HL-60/S4 (cell line): ENCODE measurements at regions not wholly inside any gene's neighbourhood (a gene's known extent, or its start where the extent isn't known, plus 50 kb on each side); places are given as distances from the start of the nearest gene placed in this dataset.
"Not testable (repeated sequence)": the region's sequence is repeated elsewhere in the genome, so short reads cannot be mapped to it uniquely, and the experiment has no call there.

Source experiments
- in situ Hi-C: fragments of 300-500 bp; cut with MboI; formaldehyde crosslinking; loops from 2 replicates; pipeline ENCODE4 v1.14.3; 2022; ENCODE audit warnings: low sequenced_read_pairs

DNA sequence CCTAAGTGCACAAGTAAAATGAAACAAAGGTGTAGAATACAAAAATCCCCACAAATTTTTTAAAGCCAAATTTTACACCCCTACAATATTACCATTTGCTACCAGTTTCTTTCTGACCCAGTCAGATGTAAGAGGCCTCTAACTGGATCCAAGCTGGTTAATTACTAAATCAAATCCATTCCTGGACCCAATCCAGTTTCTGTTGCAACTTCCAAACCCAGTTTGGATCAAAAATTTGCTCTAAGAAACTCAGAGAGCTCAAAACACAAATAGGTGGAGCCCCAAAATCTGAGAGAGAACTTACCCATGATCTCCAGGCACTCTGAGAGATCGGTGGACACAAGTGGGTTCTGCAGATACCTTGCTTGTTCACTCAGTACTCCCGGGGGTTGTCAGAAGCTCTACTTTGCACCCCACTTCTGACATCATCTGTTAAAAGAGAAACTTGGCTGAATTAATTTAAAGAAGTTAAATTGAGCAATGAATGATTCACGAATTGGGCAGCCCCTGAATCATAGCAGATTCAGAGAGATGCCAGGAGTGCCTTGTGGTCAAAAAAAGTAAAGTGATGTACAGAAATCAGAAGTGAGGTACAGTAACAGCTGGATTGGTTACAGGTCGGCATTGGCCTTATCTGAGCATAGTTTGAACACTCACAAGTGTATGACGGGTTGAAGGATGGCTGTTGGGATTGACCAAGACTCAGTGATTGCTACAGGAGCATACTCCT lies 448.0 kb downstream of the KCNT2 start:
- in situ Hi-C loops, result loop anchor here (25.0 kb wide), 1 partner anchor 502 kb away; the partner anchor contains the start of gene CFH

DNA sequence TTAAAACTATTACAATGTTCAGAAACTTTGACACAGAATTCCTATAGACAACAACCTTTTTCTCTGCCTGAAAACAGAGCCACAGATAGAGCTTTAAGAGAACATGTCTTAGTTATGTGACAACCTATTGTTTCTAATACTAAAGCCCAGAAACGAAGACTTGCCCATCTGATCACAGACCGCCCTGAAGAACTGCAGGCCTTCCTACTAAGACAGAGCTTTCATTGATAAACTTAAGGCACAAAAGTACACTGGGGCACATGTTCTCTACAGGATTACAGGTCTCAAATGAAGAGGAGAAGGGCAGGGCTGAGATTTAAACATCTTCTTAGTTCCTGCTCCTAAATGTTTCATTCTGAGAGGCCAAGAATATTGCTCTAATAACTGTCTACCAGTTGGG lies 452.7 kb downstream of the KCNT2 start:
- in situ Hi-C loops, result loop anchor here (25.0 kb wide), 1 partner anchor 507 kb away; the partner anchor contains the start of gene CFH

DNA sequence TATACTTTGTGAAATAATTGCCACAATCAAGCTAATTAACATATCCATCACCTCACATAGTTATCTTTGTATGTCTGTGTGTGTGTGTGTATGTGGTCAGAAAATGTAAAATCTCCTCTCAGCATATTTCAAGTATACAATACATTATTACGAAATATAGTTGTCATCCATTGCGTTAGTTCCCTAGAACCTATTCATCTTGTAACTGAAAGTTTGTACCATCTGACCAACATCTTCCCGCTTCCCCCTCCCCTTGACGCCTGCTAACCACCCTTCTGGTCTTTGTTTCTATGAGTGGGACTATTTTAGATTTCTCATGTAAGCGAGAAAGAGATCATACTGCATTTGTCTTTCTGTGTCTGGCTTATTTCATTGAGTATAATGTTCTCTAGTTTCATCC lies 455.3 kb downstream of the KCNT2 start:
- in situ Hi-C loops, result loop anchor here (25.0 kb wide), 1 partner anchor 509 kb away; the partner anchor contains the start of gene CFH

DNA sequence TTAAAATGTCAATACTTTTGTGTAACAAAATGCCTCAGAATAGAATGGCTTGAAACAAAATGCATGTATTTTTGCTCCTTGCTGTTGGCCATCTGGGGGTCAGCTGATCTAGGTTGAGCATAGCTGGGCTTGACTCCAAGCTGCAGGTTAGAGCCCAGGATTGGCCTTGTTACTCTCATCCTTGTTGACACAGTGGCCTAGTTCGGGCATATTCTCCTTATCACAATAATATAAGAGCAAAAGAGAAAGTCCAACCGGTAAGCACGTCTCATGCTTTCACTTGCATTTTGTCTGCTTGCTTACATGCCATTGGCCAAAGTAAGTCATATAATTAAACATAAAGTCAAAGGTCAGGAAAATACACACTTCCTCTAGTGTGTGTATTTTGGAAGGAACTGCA lies 456.2 kb downstream of the KCNT2 start:
- in situ Hi-C loops, result loop anchor here (25.0 kb wide), 1 partner anchor 510 kb away; the partner anchor contains the start of gene CFH

DNA sequence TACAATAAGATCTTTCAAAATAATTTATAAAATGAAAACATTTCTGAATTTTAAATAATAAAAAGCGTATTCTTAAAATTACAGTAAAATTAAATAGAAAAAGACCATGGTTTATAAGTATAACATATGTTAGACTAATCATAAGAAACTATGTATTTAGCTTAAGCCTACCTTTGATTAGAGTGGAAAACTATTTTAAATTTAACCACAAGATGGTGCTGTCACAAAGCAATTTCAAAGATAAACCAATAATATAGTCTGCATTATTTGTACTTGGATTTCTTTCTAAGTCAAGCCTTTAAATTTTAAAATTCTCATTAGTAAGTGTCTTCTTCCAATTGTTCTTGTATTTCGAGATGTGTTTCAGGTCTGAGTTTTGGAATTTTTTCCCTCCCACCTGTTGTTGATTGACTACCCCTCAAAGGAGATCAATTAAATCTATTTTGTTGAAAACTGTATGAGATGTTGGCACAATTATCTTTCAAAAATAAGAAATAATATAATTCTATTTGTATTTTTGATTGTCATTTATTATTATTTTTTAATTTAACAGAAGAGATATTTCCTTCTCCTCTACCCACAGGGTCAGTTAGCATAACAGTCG lies 459.8 kb downstream of the KCNT2 start:
- in situ Hi-C loops, result no loop called here

DNA sequence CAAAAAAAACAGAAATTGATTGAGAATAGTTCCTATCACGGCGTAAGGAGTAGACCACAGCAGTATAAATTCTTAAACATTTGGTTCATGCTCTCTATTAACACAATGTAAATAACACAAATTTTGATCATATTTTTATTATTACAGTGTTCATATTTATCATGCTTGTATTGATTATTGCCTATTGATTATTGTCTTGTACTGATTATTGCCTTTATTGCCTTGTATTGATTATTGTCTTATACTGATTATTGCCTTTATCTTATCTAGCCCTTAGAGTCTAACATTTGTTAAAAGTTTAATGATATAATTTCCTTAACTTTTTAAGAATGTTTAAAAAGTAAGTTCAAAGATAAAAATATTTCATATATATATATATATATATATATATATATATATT lies 460.7 kb downstream of the KCNT2 start:
- in situ Hi-C loops, result no loop called here

DNA sequence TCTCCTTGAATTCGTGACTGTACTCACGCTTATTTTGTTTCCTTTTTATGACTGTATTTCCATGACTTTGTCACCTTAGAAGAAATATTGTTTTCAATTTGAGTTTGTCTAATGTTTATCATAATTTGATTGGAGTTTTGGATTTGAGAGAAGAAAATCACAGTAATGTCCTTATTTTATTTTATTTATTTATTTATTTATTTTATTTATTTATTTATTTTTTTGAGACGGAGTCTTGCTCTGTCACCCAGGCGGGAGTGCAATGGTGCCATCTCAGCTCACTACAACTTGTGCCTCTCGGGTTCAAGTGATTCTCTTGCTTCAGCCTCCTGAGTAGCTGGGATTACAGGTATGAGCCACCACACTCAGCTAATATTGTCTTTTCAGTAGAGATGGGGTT lies 463.1 kb downstream of the KCNT2 start:
- in situ Hi-C loops, result not testable (repeated sequence)

DNA sequence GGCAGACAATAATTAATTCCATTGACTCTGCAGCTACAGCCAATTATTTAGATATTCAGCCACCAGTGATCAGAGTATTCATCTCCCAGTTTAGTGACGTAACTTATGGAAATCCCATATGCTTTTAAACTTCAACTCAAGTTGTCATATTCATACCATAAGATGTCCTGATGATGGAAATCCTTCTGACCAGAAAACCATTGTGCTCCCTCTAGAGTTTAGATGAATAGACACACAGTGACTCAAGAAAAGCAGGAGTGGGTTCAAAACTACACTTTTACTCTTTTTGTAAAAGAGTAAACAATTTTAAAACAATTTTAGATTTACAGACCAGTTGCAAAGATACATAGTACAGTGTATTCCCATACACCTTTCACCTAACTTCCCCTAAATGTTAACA lies 463.7 kb downstream of the KCNT2 start:
- in situ Hi-C loops, result no loop called here

DNA sequence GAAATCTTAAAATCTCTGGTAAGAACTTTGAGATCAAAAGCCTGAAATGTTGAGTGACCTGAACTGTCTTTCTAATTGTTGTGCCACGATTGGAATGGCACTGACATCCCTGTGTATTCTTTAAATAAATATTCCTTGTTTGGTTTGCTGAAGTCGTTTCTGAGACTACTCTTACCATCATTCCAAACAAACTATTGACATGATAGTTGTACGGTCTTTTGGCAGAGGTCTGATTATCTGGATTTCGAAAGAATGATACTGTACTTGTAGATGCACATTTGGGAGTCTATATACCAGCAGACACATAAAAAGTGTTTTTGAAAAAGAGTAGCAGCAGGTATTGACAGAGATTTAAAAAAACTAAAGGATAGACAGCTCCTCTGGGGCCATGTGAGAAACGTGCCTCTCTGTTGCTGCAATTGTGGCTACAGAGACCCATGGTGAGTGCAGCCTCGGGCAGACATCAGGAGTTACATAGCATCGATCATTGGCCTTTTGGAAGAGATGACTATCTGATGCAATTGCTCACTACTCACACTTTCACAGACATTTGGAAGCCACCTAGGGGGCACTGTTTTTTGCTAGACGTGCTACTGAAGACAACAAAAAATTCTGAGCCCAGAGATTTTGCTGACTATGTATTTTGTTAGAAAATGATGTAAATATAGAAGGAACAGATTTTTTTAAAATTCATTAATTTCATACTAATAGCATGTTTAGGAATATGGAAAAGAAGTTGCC lies 464.5 kb downstream of the KCNT2 start:
- in situ Hi-C loops, result no loop called here

DNA sequence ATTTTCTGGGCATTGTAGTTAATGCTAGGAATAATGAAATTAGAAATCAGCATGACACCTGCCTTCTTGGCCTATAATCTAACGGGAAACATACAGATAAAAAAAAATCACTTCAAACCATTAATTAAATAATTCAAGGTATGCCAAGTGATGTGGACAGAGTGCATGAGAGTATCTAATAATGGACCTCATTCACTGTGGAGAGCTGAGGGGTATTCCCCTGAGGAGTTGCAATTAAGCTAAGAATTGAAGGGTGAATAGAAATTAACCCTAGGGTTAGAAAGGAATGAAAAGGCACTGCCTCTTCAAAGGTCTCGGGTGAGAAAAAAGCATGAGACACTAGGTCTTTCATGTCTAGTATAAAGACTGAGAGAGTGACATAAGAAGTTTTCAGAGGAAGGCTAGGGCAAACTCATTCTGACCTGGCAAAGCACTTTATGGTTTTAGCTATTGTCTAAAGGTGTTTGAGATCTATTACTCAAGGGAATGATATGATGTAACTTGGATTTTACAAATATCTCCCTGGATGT lies 466.1 kb downstream of the KCNT2 start:
- in situ Hi-C loops, result no loop called here

DNA sequence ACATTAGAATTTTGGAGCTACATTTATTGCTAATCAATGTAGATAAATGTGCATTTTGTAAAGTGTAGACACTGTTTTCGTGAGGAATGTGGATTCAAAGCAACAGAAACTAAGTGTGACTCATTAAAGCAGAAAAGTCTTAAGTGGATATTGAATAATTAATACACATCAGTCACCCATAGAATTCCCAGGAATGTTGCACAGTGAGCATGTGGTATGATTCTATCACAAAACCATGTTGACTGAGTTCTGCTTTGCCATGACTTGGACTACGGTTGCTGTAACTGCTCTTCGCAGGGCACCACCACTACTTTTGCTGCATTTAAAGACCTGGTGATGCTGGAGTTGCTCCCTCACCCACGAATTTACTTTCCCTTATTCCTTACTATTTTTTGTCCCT lies 471.8 kb downstream of the KCNT2 start:
- in situ Hi-C loops, result no loop called here

DNA sequence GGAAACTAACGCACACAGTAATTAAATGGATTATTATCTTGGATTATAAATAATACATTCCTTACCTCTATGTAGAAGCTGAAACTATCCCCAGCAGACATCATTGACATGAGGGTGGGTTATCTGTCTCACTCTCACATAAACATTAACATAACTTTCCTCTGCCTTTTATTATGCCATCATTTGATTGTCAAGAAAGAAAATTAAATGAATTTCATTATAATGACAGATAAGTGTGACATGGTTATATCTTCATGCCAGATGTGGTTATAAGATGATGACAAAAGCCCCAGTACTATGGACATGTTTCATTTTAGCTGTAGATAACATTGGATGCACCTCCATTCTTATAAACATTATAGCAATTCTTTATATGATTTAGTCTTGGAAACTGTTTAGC lies 476.5 kb downstream of the KCNT2 start:
- in situ Hi-C loops, result no loop called here

DNA sequence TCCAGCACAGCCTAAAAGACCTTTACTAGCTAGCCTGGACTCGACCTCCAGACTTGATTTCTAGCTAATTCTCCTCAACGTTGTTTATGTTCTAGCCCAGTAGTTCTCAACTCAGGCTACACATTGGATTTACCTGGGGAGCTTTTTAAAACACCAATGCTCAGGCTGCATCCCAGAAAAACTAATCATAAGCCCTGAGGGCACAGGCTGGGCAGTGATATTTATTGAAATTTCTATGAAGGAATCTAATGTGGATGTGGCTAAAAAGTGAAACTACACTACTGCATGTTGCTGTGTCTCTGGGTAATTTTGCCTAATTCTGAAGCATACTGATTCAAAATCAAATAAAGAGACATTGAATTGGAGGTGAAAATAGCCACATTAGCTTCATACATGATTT lies 479.4 kb downstream of the KCNT2 start:
- in situ Hi-C loops, result no loop called here

DNA sequence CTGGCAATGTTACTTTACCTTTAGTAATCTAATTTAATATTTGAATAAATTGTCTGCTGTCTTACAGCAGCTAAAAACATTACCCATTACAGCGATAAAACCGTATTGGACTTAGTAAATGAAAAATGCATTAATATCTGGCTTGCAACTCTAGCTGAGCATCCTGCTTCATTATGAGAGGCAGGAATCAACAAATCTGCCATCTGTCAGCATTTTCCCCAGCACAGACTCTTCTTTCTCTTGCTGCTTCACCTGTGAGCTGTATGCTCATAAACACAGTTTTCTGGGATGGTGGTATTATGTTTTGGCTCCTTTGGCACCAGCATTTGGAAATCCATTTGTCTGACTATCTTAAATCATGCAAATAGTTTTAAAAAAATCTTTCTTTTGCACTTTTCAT lies 487.1 kb downstream of the KCNT2 start:
- in situ Hi-C loops, result no loop called here

DNA sequence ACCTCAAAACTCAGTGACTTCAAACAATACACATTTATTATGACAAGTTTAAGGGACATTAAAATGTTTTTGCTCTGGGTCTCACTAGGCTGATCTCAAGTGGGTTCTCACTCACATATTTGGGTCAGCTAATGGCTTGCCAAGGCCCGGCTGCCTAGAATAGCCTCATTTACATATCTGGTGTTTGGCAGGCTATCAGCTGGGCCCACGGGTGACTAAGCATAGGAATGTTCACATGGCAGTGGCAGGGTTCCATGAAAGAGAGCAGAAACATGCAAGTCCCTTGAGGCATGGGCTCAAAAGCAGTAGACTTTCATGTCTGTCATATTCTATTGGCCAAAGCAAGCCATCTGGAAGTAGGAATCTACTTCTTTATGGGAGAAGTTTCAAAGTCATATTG lies 492.6 kb downstream of the KCNT2 start:
- in situ Hi-C loops, result no loop called here

DNA sequence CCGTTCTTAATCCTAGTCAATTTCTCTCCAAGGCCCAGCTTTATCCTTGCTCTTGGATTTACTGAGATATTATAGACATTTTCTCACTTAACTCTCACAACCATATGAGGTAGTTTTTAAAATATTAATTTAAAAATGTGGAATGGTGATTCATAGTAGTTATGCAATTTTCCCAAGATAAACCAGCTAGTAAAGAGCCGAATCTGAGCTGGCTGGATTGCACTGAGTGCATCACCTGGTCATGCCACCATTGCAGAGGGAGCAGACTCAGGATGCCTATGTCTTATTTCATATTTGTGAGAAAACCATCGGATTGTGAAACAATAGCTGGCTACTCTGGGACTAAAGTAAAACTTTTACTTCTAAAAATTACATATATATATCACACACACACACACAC lies 494.0 kb downstream of the KCNT2 start:
- in situ Hi-C loops, result no loop called here

DNA sequence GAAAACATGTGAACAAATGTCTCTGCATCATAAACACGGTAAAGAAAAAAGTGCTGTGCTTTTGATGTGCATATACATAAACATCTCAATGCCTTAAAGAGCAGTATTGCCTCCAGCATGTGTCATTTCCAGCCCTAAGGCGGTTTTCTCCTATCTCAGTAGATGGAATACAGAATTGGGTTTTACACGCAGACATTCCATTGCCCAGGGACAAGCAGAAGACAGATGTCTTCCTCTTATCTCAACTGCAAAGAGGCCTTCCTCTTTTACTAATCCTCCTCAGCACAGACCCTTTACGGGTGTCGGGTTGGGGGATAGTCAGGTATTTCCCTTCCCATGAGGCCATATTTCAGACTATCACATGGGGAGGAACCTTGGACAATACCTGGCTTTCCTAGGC lies 499.2 kb downstream of the KCNT2 start:
- in situ Hi-C loops, result not testable (repeated sequence)

DNA sequence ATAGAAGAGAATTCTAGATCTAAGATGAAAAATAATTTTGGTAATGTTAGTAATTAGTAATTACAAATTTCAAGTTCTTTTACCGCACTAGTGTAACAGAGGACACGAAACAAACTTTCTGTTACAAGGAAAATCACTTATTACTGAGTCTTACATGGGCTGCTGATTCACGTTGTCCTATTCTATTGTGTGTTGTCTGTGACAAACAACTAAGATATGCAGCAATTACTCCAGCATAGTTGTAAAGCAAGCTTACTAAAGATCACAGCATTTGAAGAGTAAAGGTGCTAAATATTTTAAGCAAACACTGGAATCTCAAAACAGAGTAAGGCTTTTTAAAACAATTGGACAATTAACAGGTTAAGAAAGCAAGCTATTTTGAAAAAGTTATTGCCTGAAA lies 502.3 kb downstream of the KCNT2 start:
- in situ Hi-C loops, result no loop called here

DNA sequence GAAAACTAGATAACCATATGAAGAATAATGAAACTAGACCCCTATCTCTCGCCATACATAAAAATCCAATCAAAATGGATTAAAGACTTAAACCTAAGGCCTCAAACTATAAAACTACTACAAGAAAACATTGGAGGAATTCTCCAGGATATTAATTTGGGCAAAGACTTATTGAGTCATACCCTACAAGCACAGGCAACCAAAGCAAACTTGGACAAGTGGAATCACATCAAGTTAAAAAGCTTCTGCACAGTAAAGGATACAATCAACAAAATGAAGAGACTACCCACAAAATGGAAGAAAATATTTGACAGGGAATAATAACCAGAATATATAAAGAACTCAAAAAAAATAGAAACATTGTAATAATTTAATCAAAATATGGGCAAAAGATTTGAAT lies 505.4 kb downstream of the KCNT2 start:
- in situ Hi-C loops, result no loop called here

DNA sequence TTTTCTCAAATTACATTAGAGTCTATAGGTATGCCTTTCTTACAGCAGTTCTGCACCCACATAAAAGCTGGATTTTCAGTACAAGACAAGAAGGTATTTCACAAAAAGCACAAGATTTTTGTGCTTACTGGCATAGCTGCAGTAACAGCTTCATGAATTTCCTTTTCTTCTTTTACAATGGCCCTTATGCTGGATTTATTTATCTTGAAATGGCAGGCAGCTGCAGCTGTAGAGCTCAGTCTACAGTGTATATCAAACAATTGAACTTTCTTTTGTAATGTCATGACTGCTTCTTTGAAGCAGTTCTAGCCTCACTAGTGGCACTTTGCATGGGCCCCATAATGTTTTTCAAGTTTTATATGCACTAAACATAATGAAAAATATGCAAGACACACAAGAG lies 510.2 kb downstream of the KCNT2 start:
- in situ Hi-C loops, result no loop called here

DNA sequence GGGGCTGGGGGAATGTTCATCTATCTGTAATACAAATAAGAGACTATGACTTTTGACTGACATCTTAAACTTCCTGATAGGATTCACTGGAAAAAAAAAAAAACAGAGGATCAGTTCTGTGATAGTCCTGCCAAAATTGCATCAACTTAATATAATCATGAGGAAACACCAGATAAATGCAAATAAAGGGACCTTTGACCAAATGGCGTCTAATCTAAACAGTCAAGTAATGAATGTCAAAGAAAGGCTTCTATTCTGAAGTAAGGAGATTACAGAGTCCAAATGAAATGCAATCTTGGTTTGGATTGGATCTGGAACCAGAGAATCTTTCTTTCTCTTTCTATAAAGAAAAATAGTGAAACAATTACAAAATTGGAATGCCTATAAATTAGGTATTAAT lies 513.4 kb downstream of the KCNT2 start:
- in situ Hi-C loops, result no loop called here
